DND-41 (cell line): ENCODE measurements at regions not wholly inside any gene's neighbourhood (a gene's known extent, or its start where the extent isn't known, plus 50 kb on each side); places are given as distances from the start of the nearest gene placed in this dataset.

Experiments
- ATAC-seq: fragments of 200-7000 bp; cut with Tn5 transposase; 3 replicates; pipeline ENCODE4 v1.9.1; 2021; ENCODE audit warnings: low read depth; ENCODE audit not compliant: insufficient read depth
- DNase-seq: peaks from one replicate; pipeline ENCODE4 v3.0.0-alpha.2; 2020
- H2AFZ ChIP-seq: 2 replicates; pipeline ENCODE4 v1.6.0; 2012; ENCODE audit warnings: low read depth, low read length
- H3K27ac ChIP-seq: 2 replicates; pipeline ENCODE4 v1.5.1; 2012; ENCODE audit warnings: low read length, inconsistent platforms
- H3K27me3 ChIP-seq: fragments of 200-600 bp; sonication (generic); 2 replicates; pipeline ENCODE4 v1.6.0; 2012; ENCODE audit warnings: low read length, mild to moderate bottlenecking, inconsistent platforms; ENCODE audit not compliant: insufficient read depth, poor library complexity
- H3K36me3 ChIP-seq: 2 replicates; pipeline ENCODE4 v1.5.1; 2012; ENCODE audit warnings: low read length, inconsistent platforms; ENCODE audit not compliant: insufficient read depth
- H3K4me1 ChIP-seq: 2 replicates; pipeline ENCODE4 v1.5.1; 2012; ENCODE audit warnings: mild to moderate bottlenecking, low read length; ENCODE audit not compliant: insufficient read depth
- H3K4me2 ChIP-seq: 2 replicates; pipeline ENCODE4 v1.6.0; 2012; ENCODE audit warnings: mild to moderate bottlenecking, moderate library complexity, low read length, inconsistent platforms; ENCODE audit not compliant: insufficient read depth
- H3K4me3 ChIP-seq, 2 experiments: fragments of 200-600 bp in 1 of 2; shearing (Covaris generic) in 1 of 2; 2 replicates each; pipeline ENCODE4 v1.5.1; 2012 to 2016; ENCODE audit warnings: inconsistent platforms in 2 of 2, low read length in 2 of 2, mild to moderate bottlenecking in 2 of 2, low read depth in 1 of 2, moderate library complexity in 1 of 2
- H3K79me2 ChIP-seq: 2 replicates; pipeline ENCODE4 v1.6.0; 2012; ENCODE audit warnings: low read length, inconsistent platforms; ENCODE audit not compliant: insufficient read depth
- H3K9ac ChIP-seq: 2 replicates; pipeline ENCODE4 v1.6.0; 2012; ENCODE audit warnings: low read depth, mild to moderate bottlenecking, inconsistent platforms, low read length, moderate library complexity
- H3K9me3 ChIP-seq: 2 replicates; pipeline ENCODE4 v1.5.1; 2012; ENCODE audit warnings: low read length, moderate library complexity, mild to moderate bottlenecking, inconsistent platforms; ENCODE audit not compliant: insufficient read depth, severe bottlenecking
- H4K20me1 ChIP-seq: 2 replicates; pipeline ENCODE4 v1.6.0; 2012; ENCODE audit warnings: low read length; ENCODE audit not compliant: insufficient read depth
- CTCF ChIP-seq: IDR thresholded peaks from 2 replicates; pipeline ENCODE4 v1.5.1; 2012; ENCODE audit warnings: borderline replicate concordance, low read length, moderate library complexity, mild to moderate bottlenecking; ENCODE audit not compliant: poor library complexity, severe bottlenecking; ENCODE audit errors: extremely low read depth
- EZH2 ChIP-seq: IDR thresholded peaks from 3 replicates; pipeline ENCODE4 v1.6.1; 2012; ENCODE audit warnings: borderline replicate concordance, low read depth, mild to moderate bottlenecking, moderate library complexity, low read length, inconsistent platforms; ENCODE audit not compliant: severe bottlenecking

GRCh38 chr12:14187002-14187401 is 178.5 kb upstream of the ATF7IP start:
- H3K27ac ChIP-seq: no peak overlapping the region

GRCh38 chr12:14187966-14188365 is 177.5 kb upstream of the ATF7IP start:
- Histone ChIP-seq H3K36me3 (no peaks in the 10 kb centered on the region), H2AFZ (no peak overlapping the region), H3K27ac (no peak overlapping the region), H3K4me1 (no peaks in the 10 kb centered on the region), H3K27me3 (no peaks in the 10 kb centered on the region), H3K9me3 (no peaks in the 10 kb centered on the region), H3K79me2 (no peaks in the 10 kb centered on the region), H3K4me3 (no peak overlapping the region), H4K20me1 (no peaks in the 10 kb centered on the region), H3K9ac (no peak overlapping the region), H3K4me2 (no peak overlapping the region)
- ATAC-seq (no peak), DNase-seq (no peak)
- TF ChIP-seq EZH2 (no peak), CTCF (no peak)

More at GRCh38 chr12:14187002-14187401, 178.5 kb upstream of the ATF7IP start:
- H3K4me3 ChIP-seq: no peak overlapping the region
- H3K9me3 ChIP-seq: no peaks in the 10 kb centered on the region
- no peaks in the 10 kb centered on the region for H3K4me1 ChIP-seq
- no peaks in the 10 kb centered on the region for H4K20me1 ChIP-seq
- ATAC-seq (no peak), DNase-seq (no peak)
- no peaks in the 10 kb centered on the region for H3K79me2 ChIP-seq
- H2AFZ ChIP-seq: no peak overlapping the region
- no peaks in the 10 kb centered on the region for H3K27me3 ChIP-seq
- no peak overlapping the region for H3K9ac ChIP-seq
- no peaks in the 10 kb centered on the region for H3K36me3 ChIP-seq
- H3K4me2 ChIP-seq: no peak overlapping the region
- TF ChIP-seq EZH2 (no peak), CTCF (no peak)

- ATAC-seq: no peak
- Histone ChIP-seq H3K4me3 (no peak overlapping the region), H3K9ac (no peak overlapping the region), H2AFZ (no peak overlapping the region), H3K9me3 (no peaks in the 10 kb centered on the region), H3K79me2 (no peaks in the 10 kb centered on the region), H3K27me3 (no peaks in the 10 kb centered on the region), H3K4me2 (no peak overlapping the region), H3K27ac (no peak overlapping the region), H3K36me3 (no peaks in the 10 kb centered on the region), H3K4me1 (no peaks in the 10 kb centered on the region), H4K20me1 (no peaks in the 10 kb centered on the region)
- no peak for DNase-seq
- TF ChIP-seq CTCF (no peak), EZH2 (no peak)
Measured at GRCh38 chr12:14188744-14189143, 176.7 kb upstream of the ATF7IP start.

- no peaks in the 10 kb centered on the region for H3K79me2 ChIP-seq
- no peak overlapping the region for H3K4me3 ChIP-seq
- H3K9ac ChIP-seq: no peak overlapping the region
- H3K9me3 ChIP-seq: no peaks in the 10 kb centered on the region
- H4K20me1 ChIP-seq: no peaks in the 10 kb centered on the region
- H3K36me3 ChIP-seq: no peaks in the 10 kb centered on the region
- H3K27ac ChIP-seq: no peak overlapping the region
- H2AFZ ChIP-seq: no peak overlapping the region
- TF ChIP-seq CTCF: no peak
- H3K4me1 ChIP-seq: no peaks in the 10 kb centered on the region
- no peak for ATAC-seq
- no peak for DNase-seq
- H3K27me3 ChIP-seq: no peaks in the 10 kb centered on the region
- no peak overlapping the region for H3K4me2 ChIP-seq
Measured at GRCh38 chr12:14190694-14191093, 174.8 kb upstream of the ATF7IP start.
